K562 (cell line): ENCODE measurements at regions not wholly inside any gene's neighbourhood (a gene's known extent, or its start where the extent isn't known, plus 50 kb on each side); places are given as distances from the start of the nearest gene placed in this dataset.

ENCODE experiments used
- BHLHE40 ChIP-seq: IDR thresholded peaks from 2 replicates; pipeline ENCODE4 v1.6.1; 2011; ENCODE audit warnings: low read length, improper control_type of control experiment
- DEAF1 ChIP-seq: fragments of 450-650 bp; formaldehyde crosslinking; IDR thresholded peaks from 2 replicates; pipeline ENCODE4 v1.4.0; 2020; ENCODE audit warnings: mild to moderate bottlenecking, moderate library complexity
- EP300 ChIP-seq: IDR thresholded peaks from 2 replicates; pipeline ENCODE4 v1.6.1; 2012; ENCODE audit warnings: low read length, improper control_type of control experiment
- FOSL1 ChIP-seq: fragments of 200-800 bp; sonication (Bioruptor generic); conservative IDR thresholded peaks from 2 replicates; pipeline ENCODE4 v1.6.1; 2016; ENCODE audit warnings: missing genetic modification characterization, missing compliant biosample characterization
- ID3 ChIP-seq, 2 experiments: fragments of 250-450 bp in 1 of 2; fragments of 450-650 bp in 1 of 2; sonication (Bioruptor Pico) in 1 of 2; IDR thresholded peaks; 2 replicates each; pipeline versions ENCODE4 v1.6.1 to v1.8.0; 2016 to 2021; ENCODE audit warnings: mild to moderate bottlenecking in 2 of 2, moderate library complexity in 2 of 2, missing compliant biosample characterization in 1 of 2, missing genetic modification characterization in 1 of 2
- IRF1 ChIP-seq: sonication (generic); formaldehyde crosslinking; IDR thresholded peaks from 2 replicates; pipeline ENCODE4 v1.8.0; 2022; ENCODE audit warnings: missing genetic modification reagents, mild to moderate bottlenecking, borderline replicate concordance
- KDM4B ChIP-seq, 2 experiments: fragments of 450-650 bp in 1 of 2; sonication (generic) in 1 of 2; IDR thresholded peaks; 2 replicates each; pipeline ENCODE4 v1.6.1; 2016 to 2017; ENCODE audit warnings: borderline replicate concordance in 2 of 2, antibody characterized with exemption in 1 of 2, low read depth in 1 of 2, mild to moderate bottlenecking in 1 of 2
- MAZ ChIP-seq, 2 experiments: fragments of 450-650 bp in 1 of 2; sonication (generic) in 1 of 2; formaldehyde crosslinking; IDR thresholded peaks in 1 of 2; conservative IDR thresholded peaks in 1 of 2; 2 replicates each; pipeline versions ENCODE4 v1.4.0 to v1.5.0; 2020; ENCODE audit warnings: mild to moderate bottlenecking in 1 of 2, missing genetic modification reagents in 1 of 2
- MYBL2 ChIP-seq, 2 experiments: fragments of 450-650 bp in 1 of 2; sonication (generic) in 1 of 2; formaldehyde crosslinking in 1 of 2; IDR thresholded peaks; 2 replicates each; pipeline versions ENCODE4 v1.6.1 to v1.8.1; 2017 to 2022; ENCODE audit warnings: borderline replicate concordance in 1 of 2, inconsistent platforms in 1 of 2, low read depth in 1 of 2, mild to moderate bottlenecking in 1 of 2, missing genetic modification reagents in 1 of 2, moderate library complexity in 1 of 2
- PHF21A ChIP-seq: fragments of 450-650 bp; IDR thresholded peaks from 2 replicates; pipeline ENCODE4 v1.6.1; 2017; ENCODE audit warnings: low read depth, borderline replicate concordance
- RBFOX2 ChIP-seq: fragments of 200-400 bp; formaldehyde crosslinking; IDR thresholded peaks from 2 replicates; pipeline ENCODE4 v1.6.1; 2017; ENCODE audit warnings: low read depth, mild to moderate bottlenecking, low read length, moderate library complexity
- SMC3 ChIP-seq: conservative IDR thresholded peaks from 2 replicates; pipeline ENCODE4 v1.6.1; 2011; ENCODE audit warnings: low read depth, low read length, improper control_type of control experiment; ENCODE audit not compliant: insufficient read depth
- SOX6 ChIP-seq: fragments of 450-650 bp; IDR thresholded peaks from 2 replicates; pipeline ENCODE4 v1.6.1; 2014; ENCODE audit warnings: mild to moderate bottlenecking
- SP1 ChIP-seq: sonication (generic); formaldehyde crosslinking; IDR thresholded peaks from 2 replicates; pipeline ENCODE4 v1.8.1; 2022; ENCODE audit warnings: mild to moderate bottlenecking, missing genetic modification reagents
- THRA ChIP-seq: fragments of 450-650 bp; IDR thresholded peaks from 2 replicates; pipeline ENCODE4 v1.6.1; 2017; ENCODE audit warnings: mild to moderate bottlenecking, moderate library complexity
- ZNF133 ChIP-seq: fragments of 250-450 bp; sonication (Bioruptor Pico); IDR thresholded peaks from 2 replicates; pipeline ENCODE4 v1.4.0; 2020; ENCODE audit warnings: mild to moderate bottlenecking
- ZNF134 ChIP-seq: fragments of 250-450 bp; sonication (Bioruptor Pico); conservative IDR thresholded peaks from 2 replicates; pipeline ENCODE4 v1.4.0; 2020
- ZNF274 ChIP-seq: IDR thresholded peaks from 2 replicates; pipeline ENCODE4 v1.6.1; 2011; ENCODE audit warnings: low read depth, mild to moderate bottlenecking, low read length, moderate library complexity, borderline replicate concordance
- ZNF639 ChIP-seq, 2 experiments: fragments of 200-800 bp in 1 of 2; sonication (Bioruptor generic) in 1 of 2; sonication (generic) in 1 of 2; formaldehyde crosslinking in 1 of 2; IDR thresholded peaks in 1 of 2; conservative IDR thresholded peaks in 1 of 2; 2 replicates each; pipeline versions ENCODE4 v1.5.0 to v1.6.1; 2016 to 2020; ENCODE audit warnings: missing compliant biosample characterization in 1 of 2, missing genetic modification characterization in 1 of 2, missing genetic modification reagents in 1 of 2

GRCh38 chr13:50511877-50512341, 331.6 kb downstream of the DLEU7 start (continued):
- TF ChIP-seq SP1 (CRISPR knock-in tag) (no peak), ZNF133 (no peak), IRF1 (CRISPR knock-in tag) (no peak), MYBL2 (IDR thresholded peaks at IDR 0.05; ENCODE audit: low read depth) (no peak), MYBL2 (CRISPR knock-in tag; IDR thresholded peaks at IDR 0.05; ENCODE audit: borderline replicate concordance) (no peak), ZNF134 (CRISPR knock-in tag) (no peak), ID3 (CRISPR knock-in tag; IDR thresholded peaks at IDR 0.05) (no peak), ID3 (tag; IDR thresholded peaks at IDR 0.05) (no peak), THRA (no peak), ZNF639 (CRISPR knock-in tag; conservative IDR thresholded peaks at IDR 0.05 in 1 of 2, IDR thresholded peaks at IDR 0.05 in 1 of 2) (no peak), SOX6 (peak; percentile 38; the same call in 1 of the 2 replicates), PHF21A (no peak), EP300 (peak; percentile 26; the same call in 1 of the 2 replicates), FOSL1 (tag) (no peak), KDM4B (IDR thresholded peaks at IDR 0.05; ENCODE audit: borderline replicate concordance in 2 of 2, low read depth in 1 of 2) (no peak), SMC3 (no peak), MAZ (CRISPR knock-in tag; conservative IDR thresholded peaks at IDR 0.05 in 1 of 2, IDR thresholded peaks at IDR 0.05 in 1 of 2) (no peak), ZNF274 (no peak), DEAF1 (CRISPR knock-in tag) (no peak), RBFOX2 (no peak), BHLHE40 (no peak)
